Hepatocyte (in vitro differentiated cells): ENCODE measurements at regions not wholly inside any gene's neighbourhood (a gene's known extent, or its start where the extent isn't known, plus 50 kb on each side); places are given as distances from the start of the nearest gene placed in this dataset.
A peak's percentile ranks its signal among the peaks of the same experiment; 100 is the strongest.

ENCODE experiments used
- DNase-seq: peaks from one replicate; pipeline ENCODE4 v3.0.0-alpha.2; 2016; ENCODE audit warnings: low spot score
- H2AFZ ChIP-seq: fragments of 200-600 bp; sonication (generic); 2 replicates; pipeline ENCODE4 v1.6.0; 2016; ENCODE audit warnings: antibody characterized with exemption, mild to moderate bottlenecking
- H3K27ac ChIP-seq: fragments of 200-600 bp; sonication (generic); 2 replicates; pipeline ENCODE4 v1.5.1; 2016; ENCODE audit warnings: mild to moderate bottlenecking
- H3K27me3 ChIP-seq: fragments of 200-600 bp; sonication (generic); 2 replicates; pipeline ENCODE4 v1.6.1; 2016
- H3K36me3 ChIP-seq: fragments of 200-600 bp; sonication (generic); replicated peaks from 2 replicates; pipeline ENCODE4 v1.5.1; 2016; ENCODE audit warnings: low read depth; ENCODE audit not compliant: insufficient read depth
- H3K4me1 ChIP-seq: fragments of 200-600 bp; sonication (generic); 2 replicates; pipeline ENCODE4 v1.5.1; 2016; ENCODE audit warnings: mild to moderate bottlenecking, moderate library complexity; ENCODE audit not compliant: insufficient read depth
- H3K4me2 ChIP-seq: fragments of 200-600 bp; sonication (generic); 2 replicates; pipeline ENCODE4 v1.6.0; 2016
- H3K4me3 ChIP-seq: fragments of 200-600 bp; sonication (generic); 2 replicates; pipeline ENCODE4 v1.5.1; 2016; ENCODE audit warnings: mild to moderate bottlenecking
- H3K79me2 ChIP-seq: fragments of 200-600 bp; sonication (generic); 2 replicates; pipeline ENCODE4 v1.6.0; 2017; ENCODE audit warnings: mild to moderate bottlenecking
- H3K9me2 ChIP-seq: fragments of 200-600 bp; sonication (generic); replicated peaks from 2 replicates; pipeline ENCODE4 v1.6.0; 2017; ENCODE audit warnings: mild to moderate bottlenecking; ENCODE audit not compliant: insufficient read depth
- H3K9me3 ChIP-seq: fragments of 200-600 bp; sonication (generic); 2 replicates; pipeline ENCODE4 v1.5.1; 2016; ENCODE audit warnings: low read depth, mild to moderate bottlenecking
- H4K20me1 ChIP-seq: fragments of 200-600 bp; sonication (generic); 2 replicates; pipeline ENCODE4 v1.6.0; 2016; ENCODE audit warnings: mild to moderate bottlenecking; ENCODE audit not compliant: insufficient read depth, poor library complexity, severe bottlenecking
- EZH2 ChIP-seq: fragments of 200-600 bp; sonication (generic); IDR thresholded peaks from 2 replicates; pipeline ENCODE4 v1.6.1; 2016; ENCODE audit warnings: antibody characterized with exemption, mild to moderate bottlenecking, borderline replicate concordance
- EZH2phosphoT487 ChIP-seq: fragments of 200-600 bp; sonication (generic); IDR thresholded peaks from one replicate; pipeline ENCODE4 v1.6.1; 2018; ENCODE audit warnings: antibody characterized with exemption, mild to moderate bottlenecking, low read depth, moderate library complexity; ENCODE audit not compliant: unreplicated experiment, severe bottlenecking
- WGBS: methylation state at CpG from one replicate; pipeline ENCODE4 v1.1.6; 2016; ENCODE audit warnings: low lambda C conversion rate; ENCODE audit errors: missing lambda C conversion rate; 5-methylcytosine and 5-hydroxymethylcytosine counted together
- TF ChIP-seq, protein P1 (sequence below): fragments of 200-600 bp; sonication (generic); IDR thresholded peaks from 2 replicates; pipeline ENCODE4 v1.5.1; 2016; ENCODE audit warnings: antibody characterized with exemption, mild to moderate bottlenecking; ENCODE audit not compliant: poor library complexity

DNA sequence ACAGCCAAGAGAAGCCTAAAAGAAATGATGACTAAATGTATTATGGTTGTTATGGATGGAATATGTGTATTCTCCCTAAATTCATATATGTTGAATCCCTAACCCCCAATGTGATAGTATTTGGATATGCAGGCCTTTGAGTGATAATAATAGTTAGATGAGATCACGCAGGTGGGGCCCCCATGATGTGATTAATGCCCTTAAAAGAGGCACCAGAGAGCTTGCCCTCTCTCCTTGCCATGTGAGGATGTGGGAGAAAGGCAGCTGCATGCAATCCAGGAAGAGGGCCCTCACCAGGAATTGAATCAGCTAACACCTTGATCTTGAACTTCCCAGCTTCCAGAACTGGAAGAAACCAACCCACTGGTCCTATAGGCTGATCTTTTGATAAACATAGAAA is 190.6 kb upstream of the TCF21 start:
- Histone ChIP-seq H3K4me2 (no peak overlapping the region), H3K4me1 (no peaks in the 10 kb centered on the region), H3K4me3 (no peak overlapping the region), H3K79me2 (no peaks in the 10 kb centered on the region), H3K9me2 (no peaks in the 10 kb centered on the region), H4K20me1 (no peaks in the 10 kb centered on the region), H3K27ac (no peak overlapping the region), H3K9me3 (no peaks in the 10 kb centered on the region), H3K27me3 (no peaks in the 10 kb centered on the region), H3K36me3 (no peaks in the 10 kb centered on the region), H2AFZ (no peak overlapping the region)
- DNase-seq: no peak
- TF ChIP-seq EZH2phosphoT487 (no peak), EZH2 (no peak)
- TF ChIP-seq, protein P1, sequence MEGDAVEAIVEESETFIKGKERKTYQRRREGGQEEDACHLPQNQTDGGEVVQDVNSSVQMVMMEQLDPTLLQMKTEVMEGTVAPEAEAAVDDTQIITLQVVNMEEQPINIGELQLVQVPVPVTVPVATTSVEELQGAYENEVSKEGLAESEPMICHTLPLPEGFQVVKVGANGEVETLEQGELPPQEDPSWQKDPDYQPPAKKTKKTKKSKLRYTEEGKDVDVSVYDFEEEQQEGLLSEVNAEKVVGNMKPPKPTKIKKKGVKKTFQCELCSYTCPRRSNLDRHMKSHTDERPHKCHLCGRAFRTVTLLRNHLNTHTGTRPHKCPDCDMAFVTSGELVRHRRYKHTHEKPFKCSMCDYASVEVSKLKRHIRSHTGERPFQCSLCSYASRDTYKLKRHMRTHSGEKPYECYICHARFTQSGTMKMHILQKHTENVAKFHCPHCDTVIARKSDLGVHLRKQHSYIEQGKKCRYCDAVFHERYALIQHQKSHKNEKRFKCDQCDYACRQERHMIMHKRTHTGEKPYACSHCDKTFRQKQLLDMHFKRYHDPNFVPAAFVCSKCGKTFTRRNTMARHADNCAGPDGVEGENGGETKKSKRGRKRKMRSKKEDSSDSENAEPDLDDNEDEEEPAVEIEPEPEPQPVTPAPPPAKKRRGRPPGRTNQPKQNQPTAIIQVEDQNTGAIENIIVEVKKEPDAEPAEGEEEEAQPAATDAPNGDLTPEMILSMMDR: no peak
- WGBS: 92% methylated on average over 1 of the region's 1 CpG

DNA sequence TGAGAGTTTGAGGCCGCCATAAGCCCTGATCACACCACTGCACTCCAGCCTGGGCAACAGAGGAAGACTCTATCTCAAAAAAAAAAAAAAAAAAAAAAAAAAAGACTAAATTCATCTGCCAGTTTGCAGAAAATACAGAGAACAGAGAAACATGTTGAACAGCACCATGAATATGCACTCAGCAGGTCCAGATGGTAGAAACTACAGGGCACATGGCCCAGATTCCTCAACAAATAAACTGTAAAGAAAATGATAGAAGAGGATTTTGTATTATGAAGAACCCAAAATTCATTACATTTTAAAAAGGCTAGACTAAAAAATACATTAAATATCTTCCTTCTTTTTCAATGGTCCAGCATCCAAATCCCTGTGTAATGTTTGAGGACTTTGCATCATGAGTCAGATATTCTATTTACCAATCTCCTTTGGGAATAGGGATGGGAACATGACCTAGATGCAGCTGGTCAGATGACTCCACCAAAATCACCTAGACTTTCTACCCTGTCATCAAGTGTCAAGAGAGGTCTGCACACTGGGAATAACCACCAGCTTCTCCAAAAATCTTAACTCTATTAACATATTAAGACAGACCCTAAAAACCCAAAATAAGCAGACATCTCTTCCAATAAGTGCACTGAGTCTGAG is 189.1 kb upstream of the TCF21 start:
- TF ChIP-seq EZH2 (no peak), EZH2phosphoT487 (no peak)
- TF ChIP-seq, protein P1: no peak
- H3K9me3 ChIP-seq: no peaks in the 10 kb centered on the region
- no peak for DNase-seq
- WGBS: 100% methylated on average over 1 of the region's 1 CpG
- H3K4me3 ChIP-seq: no peak overlapping the region
- no peak overlapping the region for H2AFZ ChIP-seq
- H3K9me2 ChIP-seq: no peaks in the 10 kb centered on the region
- H3K4me1 ChIP-seq: no peaks in the 10 kb centered on the region
- H3K27ac ChIP-seq: no peak overlapping the region
- H4K20me1 ChIP-seq: no peaks in the 10 kb centered on the region
- H3K4me2 ChIP-seq: no peak overlapping the region
- no peaks in the 10 kb centered on the region for H3K27me3 ChIP-seq
- no peaks in the 10 kb centered on the region for H3K36me3 ChIP-seq
- no peaks in the 10 kb centered on the region for H3K79me2 ChIP-seq

DNA sequence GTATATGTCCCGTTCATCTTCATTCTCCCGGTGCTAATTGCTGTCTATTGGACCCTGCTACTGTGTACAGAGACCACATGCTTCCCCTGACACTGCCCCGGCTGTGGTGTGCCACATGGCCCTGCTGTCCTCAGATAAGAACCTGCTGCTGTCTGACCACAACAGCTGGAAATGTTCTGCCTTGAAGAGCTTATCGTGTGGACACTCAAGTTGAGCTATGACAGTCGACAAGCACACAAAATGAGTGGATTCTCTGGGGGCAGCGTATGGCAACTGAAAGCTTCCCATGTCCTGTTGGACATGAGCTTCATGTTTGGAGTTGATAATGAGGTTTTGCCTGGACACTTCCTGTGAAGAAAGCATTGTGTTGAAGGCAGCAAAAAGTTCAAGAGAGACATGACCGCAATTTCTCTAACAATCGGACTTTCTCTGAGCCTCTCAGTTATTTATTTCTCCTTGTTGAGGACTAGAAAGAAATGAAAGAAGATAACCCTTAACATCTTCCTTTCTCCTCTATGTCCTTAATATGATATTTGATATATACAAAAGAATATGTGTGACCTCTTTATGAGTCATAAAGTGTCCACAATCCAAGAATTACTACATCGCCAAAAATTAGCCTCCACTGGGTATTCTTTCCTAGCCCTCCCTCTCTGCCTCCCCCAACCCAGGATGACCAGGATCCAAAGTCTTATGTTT is 187.1 kb upstream of the TCF21 start:
- TF ChIP-seq, protein P1: no peak
- TF ChIP-seq EZH2phosphoT487 (no peak), EZH2 (no peak)
- no peak overlapping the region for H3K4me2 ChIP-seq
- H3K9me2 ChIP-seq: no peaks in the 10 kb centered on the region
- H3K9me3 ChIP-seq: no peaks in the 10 kb centered on the region
- H4K20me1 ChIP-seq: no peaks in the 10 kb centered on the region
- H3K4me1 ChIP-seq: no peaks in the 10 kb centered on the region
- no peak overlapping the region for H2AFZ ChIP-seq
- H3K27ac ChIP-seq: no peak overlapping the region
- DNase-seq: peak; percentile 9
- WGBS: 65% methylated on average over 9 of the region's 9 CpGs
- no peaks in the 10 kb centered on the region for H3K36me3 ChIP-seq
- H3K4me3 ChIP-seq: no peak overlapping the region
- no peaks in the 10 kb centered on the region for H3K27me3 ChIP-seq
- no peaks in the 10 kb centered on the region for H3K79me2 ChIP-seq
